ENCODE measurements at regions not wholly inside any gene's neighbourhood (a gene's known extent, or its start where the extent isn't known, plus 50 kb on each side); places are given as distances from the start of the nearest gene placed in this dataset.
A peak's percentile ranks its signal among the peaks of the same experiment; 100 is the strongest.

DNA sequence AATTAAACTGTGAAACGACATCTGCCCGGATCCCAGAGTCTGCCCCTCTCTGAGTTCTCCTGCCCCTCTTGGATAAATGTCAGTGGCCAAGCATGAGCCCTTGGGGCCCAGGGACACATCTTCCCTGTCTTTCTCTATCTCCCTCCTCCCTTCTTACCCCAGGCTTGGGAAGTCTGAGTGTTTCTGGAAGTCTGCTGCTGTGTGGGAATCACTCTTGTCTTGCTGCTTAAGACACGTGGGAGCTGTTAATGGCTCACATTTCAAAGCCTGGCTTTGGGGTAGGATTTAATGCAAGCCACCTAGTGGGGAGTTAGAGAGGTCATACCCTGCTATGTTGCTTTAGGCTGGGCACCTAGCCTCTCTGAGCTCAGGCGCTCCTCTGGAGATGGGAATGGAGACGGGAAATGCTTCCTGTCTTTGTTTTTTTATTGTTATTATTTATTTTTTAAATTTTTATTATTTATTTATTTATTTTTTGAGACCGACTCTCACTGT is 218.5 kb upstream of the CIBAR2 start:
- Histone ChIP-seq H3K14ac (ENCODE audit: insufficient read depth, low read length) (no peak overlapping the region), H4K91ac (ENCODE audit: insufficient read length, low read depth, low read length) (no peak overlapping the region), H3T11ph (ENCODE audit: low read length) (no peak overlapping the region), H2BK5ac (ENCODE audit: insufficient read length, low read length) (no peak overlapping the region), H2BK12ac (ENCODE audit: insufficient read length, low read depth, low read length) (no peak overlapping the region), H2BK15ac (ENCODE audit: low read depth, low read length) (no peak overlapping the region), H3K23ac (ENCODE audit: insufficient read length, low read depth, low read length) (no peak overlapping the region), H3K9ac (ENCODE audit: extremely low read depth, insufficient read length, low read length) (no peak overlapping the region), H4K8ac (replicated peaks; ENCODE audit: insufficient read length, low read depth, low read length) (no peak overlapping the region), H3K4ac (ENCODE audit: low read depth, low read length) (no peak overlapping the region), H3K27me3 (ENCODE audit: insufficient read depth, low read length) (peaks cover 19% of the 10 kb centered on the region; the same call in 1 of the 2 replicates), H4K5ac (ENCODE audit: insufficient read length, low read depth, low read length) (no peak overlapping the region), H4K20me1 (ENCODE audit: control insufficient read depth, insufficient read depth, insufficient read length) (no peaks in the 10 kb centered on the region), H3K79me1 (ENCODE audit: insufficient read depth, low read depth, low read length, poor library complexity, severe bottlenecking) (no peaks in the 10 kb centered on the region), H2BK120ac (ENCODE audit: low read depth, low read length, poor library complexity, severe bottlenecking) (no peak overlapping the region), H3K56ac (ENCODE audit: insufficient read length, low read depth, low read length) (no peak overlapping the region), H3K23me2 (ENCODE audit: insufficient read length, low read depth, low read length, poor library complexity, severe bottlenecking) (peaks cover 11% of the 10 kb centered on the region), H2BK20ac (ENCODE audit: low read depth, low read length, poor library complexity, severe bottlenecking) (no peak overlapping the region), H3K9me3 (ENCODE audit: control insufficient read depth, low read depth, low read length) (no peaks in the 10 kb centered on the region), H3K18ac (ENCODE audit: insufficient read length, low read depth, low read length) (no peak overlapping the region), H3K4me1 (ENCODE audit: insufficient read depth, low read length) (peaks cover 9% of the 10 kb centered on the region), H3K79me2 (ENCODE audit: insufficient read depth, low read length) (no peaks in the 10 kb centered on the region), H2AK5ac (ENCODE audit: insufficient read length, low read length) (no peak overlapping the region), H2AFZ (ENCODE audit: low read length) (no peak overlapping the region), H3K4me2 (ENCODE audit: insufficient read depth, insufficient read length, low read length) (peak overlapping the region; percentile 41), H3K27ac (ENCODE audit: insufficient read length, low read depth, low read length) (no peak overlapping the region)
- peaks cover 0 to 5% (median 4%) of the 10 kb centered on the region in 3 experiments; a peak in 3 of 7 replicates for H3K36me3 Mint-ChIP-seq (ENCODE audit: insufficient read depth in 1 of 3, low read depth in 3 of 3)
- no CpG with 5 or more reads among the region's 6 CpGs for WGBS (ENCODE audit: extremely low coverage, insufficient read length, low lambda C conversion rate)
- H3K4me1 Mint-ChIP-seq = peaks cover 58 to 67% of the 10 kb centered on the region in 2 experiments
- peak; percentile 74 for TF ChIP-seq CTCF (conservative IDR thresholded peaks at IDR 0.05)
- DNase-seq = peak; percentile 85
- peak overlapping the region; percentile 29 to 71 for H3K4me3 Mint-ChIP-seq
- H3K9me3 Mint-ChIP-seq = peaks cover 3 to 10% of the 10 kb centered on the region in 2 experiments; a peak in 4 of 5 replicates
- peaks cover 81% of the 10 kb centered on the region for H3K27me3 Mint-ChIP-seq (ENCODE audit: low read depth)
- no peak overlapping the region for H3K27ac Mint-ChIP-seq

Data from H9 (cell line).